ENCODE measurements at regions not wholly inside any gene's neighbourhood (a gene's known extent, or its start where the extent isn't known, plus 50 kb on each side); places are given as distances from the start of the nearest gene placed in this dataset.

GRCh38 chr10:64408391-64409183 lies 887.4 kb downstream of the REEP3 start:
- TF ChIP-seq POU6F1 (CRISPR knock-in tag; IDR thresholded peaks at IDR 0.05; ENCODE audit: borderline replicate concordance, low read depth) = no peak
- no peak for TF ChIP-seq PATZ1 (CRISPR knock-in tag; IDR thresholded peaks at IDR 0.05; ENCODE audit: borderline replicate concordance)
- TF ChIP-seq TSHZ2 (CRISPR knock-in tag; IDR thresholded peaks at IDR 0.05) = no peak
- TF ChIP-seq ARNTL (CRISPR knock-in tag; IDR thresholded peaks at IDR 0.05; ENCODE audit: borderline replicate concordance, low read depth) = no peak
- TF ChIP-seq RARB (CRISPR knock-in tag; IDR thresholded peaks at IDR 0.05) = no peak
- TF ChIP-seq ZFP3 (CRISPR knock-in tag; IDR thresholded peaks at IDR 0.05) = no peak
- no peak for TF ChIP-seq TCF4 (CRISPR knock-in tag; IDR thresholded peaks at IDR 0.05; ENCODE audit: borderline replicate concordance)
- no peak for TF ChIP-seq CSRNP3 (CRISPR knock-in tag; IDR thresholded peaks at IDR 0.05)
- TF ChIP-seq CSDC2 (CRISPR knock-in tag; IDR thresholded peaks at IDR 0.05) = no peak
- no peak for TF ChIP-seq OSR1 (CRISPR knock-in tag; IDR thresholded peaks at IDR 0.05)
- no peak for TF ChIP-seq TOX (CRISPR knock-in tag; IDR thresholded peaks at IDR 0.05; ENCODE audit: borderline replicate concordance)
- TF ChIP-seq BACH2 (CRISPR knock-in tag; IDR thresholded peaks at IDR 0.05; ENCODE audit: borderline replicate concordance) = no peak
